ENCODE measurements at regions not wholly inside any gene's neighbourhood (a gene's known extent, or its start where the extent isn't known, plus 50 kb on each side); places are given as distances from the start of the nearest gene placed in this dataset.

- no TSS peak for BruUV-seq (replicated peaks)
- ChIA-PET POLR2A (no interaction called here), CTCF (no interaction called here), RAD21 (ENCODE audit: low non-redundant PET in 1 of 2, low total read pairs in 2 of 2, uncharacterized antibody in 2 of 2, unreplicated experiment in 2 of 2) (no interaction called here)
- no peaks in the 10 kb centered on the region for H3K9me3 ChIP-seq (ENCODE audit: control insufficient read depth in 1 of 2, insufficient read depth in 1 of 2, low read depth in 1 of 2, low read length in 2 of 2)
- H3K27ac ChIP-seq (ENCODE audit: low read depth, low read length) = no peak overlapping the region
- intact Hi-C loops (cut with micrococcal nuclease) = no loop called here
- H3K27me3 ChIP-seq (ENCODE audit: insufficient read depth, low read length) = no peaks in the 10 kb centered on the region; the same call in 1 of the 2 replicates
- no peaks in the 10 kb centered on the region for H3K36me3 ChIP-seq (ENCODE audit: control insufficient read depth in 1 of 2, insufficient read depth in 2 of 2, low read length in 2 of 2)
- TF ChIP-seq TCF7L2 (IDR thresholded peaks at IDR 0.05; ENCODE audit: borderline replicate concordance, extremely low read depth, insufficient read depth, insufficient read length) (no peak), ELF1 (IDR thresholded peaks at IDR 0.05; ENCODE audit: borderline replicate concordance, low read depth) (no peak), REST (IDR thresholded peaks at IDR 0.05; ENCODE audit: low read depth) (no peak), ZNF274 (IDR thresholded peaks at IDR 0.05; ENCODE audit: low read depth, low read length) (no peak), EZH2phosphoT487 (IDR thresholded peaks at IDR 0.05; ENCODE audit: borderline replicate concordance) (no peak), MAX (IDR thresholded peaks at IDR 0.05) (no peak), SIN3A (IDR thresholded peaks at IDR 0.05; ENCODE audit: low read depth) (no peak), EZH2 (IDR thresholded peaks at IDR 0.05) (no peak), POLR2AphosphoS5 (IDR thresholded peaks at IDR 0.05; ENCODE audit: low read depth, low read length) (no peak), RAD21 (IDR thresholded peaks at IDR 0.05; ENCODE audit: low read depth) (no peak), CEBPB (IDR thresholded peaks at IDR 0.05; ENCODE audit: low read depth) (no peak), EGR1 (IDR thresholded peaks at IDR 0.05; ENCODE audit: low read depth) (no peak)
- TF ChIP-seq, protein P1, sequence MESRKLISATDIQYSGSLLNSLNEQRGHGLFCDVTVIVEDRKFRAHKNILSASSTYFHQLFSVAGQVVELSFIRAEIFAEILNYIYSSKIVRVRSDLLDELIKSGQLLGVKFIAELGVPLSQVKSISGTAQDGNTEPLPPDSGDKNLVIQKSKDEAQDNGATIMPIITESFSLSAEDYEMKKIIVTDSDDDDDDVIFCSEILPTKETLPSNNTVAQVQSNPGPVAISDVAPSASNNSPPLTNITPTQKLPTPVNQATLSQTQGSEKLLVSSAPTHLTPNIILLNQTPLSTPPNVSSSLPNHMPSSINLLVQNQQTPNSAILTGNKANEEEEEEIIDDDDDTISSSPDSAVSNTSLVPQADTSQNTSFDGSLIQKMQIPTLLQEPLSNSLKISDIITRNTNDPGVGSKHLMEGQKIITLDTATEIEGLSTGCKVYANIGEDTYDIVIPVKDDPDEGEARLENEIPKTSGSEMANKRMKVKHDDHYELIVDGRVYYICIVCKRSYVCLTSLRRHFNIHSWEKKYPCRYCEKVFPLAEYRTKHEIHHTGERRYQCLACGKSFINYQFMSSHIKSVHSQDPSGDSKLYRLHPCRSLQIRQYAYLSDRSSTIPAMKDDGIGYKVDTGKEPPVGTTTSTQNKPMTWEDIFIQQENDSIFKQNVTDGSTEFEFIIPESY (IDR thresholded peaks at IDR 0.05; ENCODE audit: extremely low read depth, insufficient replicate concordance, low read length) = no peak
- ATAC-seq = no peak
- H3K4me3 ChIP-seq (replicated peaks in 1 of 2; ENCODE audit: low read depth in 1 of 2, low read length in 2 of 2) = no peak overlapping the region
- H3K9me2 ChIP-seq (ENCODE audit: insufficient read depth) = no peaks in the 10 kb centered on the region
- H2AFZ ChIP-seq (ENCODE audit: low read depth, low read length, poor library complexity, severe bottlenecking) = no peak overlapping the region
- H3K4me2 ChIP-seq (ENCODE audit: low read length) = no peak overlapping the region
- no peaks in the 10 kb centered on the region for H4K20me1 ChIP-seq (ENCODE audit: insufficient read depth)
- no peak for DNase-seq (ENCODE audit: low read depth, low spot score)
- H3K9ac ChIP-seq (ENCODE audit: low read length) = no peak overlapping the region
- no peaks in the 10 kb centered on the region for H3K79me2 ChIP-seq (ENCODE audit: insufficient read depth, low read length)
- peaks cover 0 to 8% of the 10 kb centered on the region in 2 experiments; a peak in 2 of 4 replicates for H3K4me1 ChIP-seq (ENCODE audit: control insufficient read depth in 1 of 2, insufficient read depth in 2 of 2, low read length in 2 of 2)
Observed at GRCh38 chr2:11017921-11018320, 106.2 kb downstream of the KCNF1 start.
